ENCODE measurements at regions not wholly inside any gene's neighbourhood (a gene's known extent, or its start where the extent isn't known, plus 50 kb on each side); places are given as distances from the start of the nearest gene placed in this dataset.

DNA sequence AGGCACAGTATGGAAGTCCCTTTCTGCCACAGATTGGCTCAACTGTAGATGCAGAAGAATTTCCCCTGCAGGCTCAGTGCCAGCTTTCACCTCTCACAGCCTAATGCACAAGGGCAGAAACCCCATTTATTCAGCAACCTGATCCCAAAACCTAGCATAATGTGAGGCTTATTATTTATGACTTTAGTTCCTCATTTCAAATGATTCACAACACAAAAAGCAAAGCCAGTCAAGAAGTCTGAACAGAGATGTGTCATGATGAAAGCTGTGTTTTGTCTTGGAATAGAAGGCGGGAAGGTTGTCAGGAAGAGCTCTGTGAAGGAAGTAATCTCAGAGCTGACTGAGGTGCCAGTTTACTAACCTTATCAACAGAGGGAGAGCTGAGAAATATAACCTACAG is 369.7 kb downstream of the LRRC70 start:
- in situ Hi-C loops (cut with MboI; ENCODE audit: low sequenced_read_pairs), result no loop called here
- no peaks in the 10 kb centered on the region for H4K20me1 ChIP-seq (ENCODE audit: insufficient read depth, low read length)
- H3K9ac ChIP-seq (ENCODE audit: low read depth, low read length), result no peak overlapping the region
- H3K4me1 ChIP-seq (ENCODE audit: control insufficient read depth, insufficient read depth, low read length), result no peaks in the 10 kb centered on the region
- no peak overlapping the region for H3K27ac ChIP-seq (ENCODE audit: insufficient read depth, low read length)
- H3K4ac ChIP-seq (ENCODE audit: low read depth, low read length), result no peak overlapping the region
- no peak for TF ChIP-seq RCOR1 (IDR thresholded peaks at IDR 0.05; ENCODE audit: insufficient replicate concordance, low read length)
- no peak for TF ChIP-seq MAFK (IDR thresholded peaks at IDR 0.05; ENCODE audit: low read depth, low read length)
- TF ChIP-seq, protein P1, sequence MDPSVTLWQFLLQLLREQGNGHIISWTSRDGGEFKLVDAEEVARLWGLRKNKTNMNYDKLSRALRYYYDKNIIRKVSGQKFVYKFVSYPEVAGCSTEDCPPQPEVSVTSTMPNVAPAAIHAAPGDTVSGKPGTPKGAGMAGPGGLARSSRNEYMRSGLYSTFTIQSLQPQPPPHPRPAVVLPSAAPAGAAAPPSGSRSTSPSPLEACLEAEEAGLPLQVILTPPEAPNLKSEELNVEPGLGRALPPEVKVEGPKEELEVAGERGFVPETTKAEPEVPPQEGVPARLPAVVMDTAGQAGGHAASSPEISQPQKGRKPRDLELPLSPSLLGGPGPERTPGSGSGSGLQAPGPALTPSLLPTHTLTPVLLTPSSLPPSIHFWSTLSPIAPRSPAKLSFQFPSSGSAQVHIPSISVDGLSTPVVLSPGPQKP (IDR thresholded peaks at IDR 0.05; ENCODE audit: borderline replicate concordance, low read depth, low read length), result no peak
- no peak for TF ChIP-seq MXI1 (IDR thresholded peaks at IDR 0.05; ENCODE audit: borderline replicate concordance, low read depth, low read length)
- no peak for TF ChIP-seq BHLHE40 (IDR thresholded peaks at IDR 0.05; ENCODE audit: low read depth, low read length)
- no peaks in the 10 kb centered on the region for H3K9me1 ChIP-seq (ENCODE audit: insufficient read depth, low read length)
- no peaks in the 10 kb centered on the region for H3K27me3 ChIP-seq (ENCODE audit: control insufficient read depth, insufficient read depth, low read length)
- BruUV-seq (replicated peaks), result no TSS peak
- no peak for ATAC-seq (ENCODE audit: low read depth)
- no peak overlapping the region for H2BK120ac ChIP-seq (ENCODE audit: low read depth, low read length)
- no peak overlapping the region for H3K18ac ChIP-seq (ENCODE audit: low read depth, low read length)
- no peak overlapping the region for H2AFZ ChIP-seq (replicated peaks; ENCODE audit: low read length, poor library complexity)
- no peak overlapping the region for H2BK5ac ChIP-seq (ENCODE audit: low read depth, low read length, poor library complexity, severe bottlenecking)
- dilution Hi-C loops (cut with HindIII; ENCODE audit: low sequenced_read_pairs, unreplicated experiment), result no loop called here
- no peak overlapping the region for H4K91ac ChIP-seq (ENCODE audit: insufficient read depth, low read depth, low read length)
- H2BK15ac ChIP-seq (ENCODE audit: low read depth, low read length), result no peak overlapping the region
- H3K23ac ChIP-seq (ENCODE audit: low read depth, low read length), result no peak overlapping the region
- CTCF ChIA-PET, result no interaction called here
- H2AK5ac ChIP-seq (ENCODE audit: low read depth, low read length), result no peak overlapping the region
- no peaks in the 10 kb centered on the region for H3K79me1 ChIP-seq (ENCODE audit: low read depth in 1 of 2, low read length in 2 of 2)
- no peak overlapping the region for H4K8ac ChIP-seq (ENCODE audit: low read depth in 2 of 2, low read length in 2 of 2)
- no peak overlapping the region for H3K56ac ChIP-seq (ENCODE audit: extremely low read depth, insufficient read depth, low read length)
- no peak overlapping the region for H3K4me3 ChIP-seq (ENCODE audit: insufficient read depth, low read depth, low read length)
- no peak overlapping the region for H3K14ac ChIP-seq (replicated peaks; ENCODE audit: low read depth, low read length)
- no peak overlapping the region for H3K4me2 ChIP-seq (ENCODE audit: low read depth, low read length)
- POLR2A ChIA-PET (ENCODE audit: unreplicated experiment), result no interaction called here
- intact Hi-C loops (cut with micrococcal nuclease), result no loop called here
- no peaks in the 10 kb centered on the region for H3K36me3 ChIP-seq (ENCODE audit: control insufficient read depth, insufficient read depth, low read length)
- H4K5ac ChIP-seq (ENCODE audit: low read depth, low read length), result no peak overlapping the region
- no CpG with 5 or more reads among the region's 1 CpG for WGBS, 2 experiments (ENCODE audit: extremely low coverage in 2 of 2, insufficient read length in 1 of 2)
- H3K9me3 ChIP-seq (ENCODE audit: control insufficient read depth, insufficient read depth, low read length), result peaks cover 4% of the 10 kb centered on the region
- no peak for DNase-seq
- H2AK9ac ChIP-seq (replicated peaks; ENCODE audit: low read depth, low read length, poor library complexity), result no peak overlapping the region
- H2BK20ac ChIP-seq (ENCODE audit: low read depth, low read length), result no peak overlapping the region

Data from IMR-90 (cell line).